ENCODE measurements at regions not wholly inside any gene's neighbourhood (a gene's known extent, or its start where the extent isn't known, plus 50 kb on each side); places are given as distances from the start of the nearest gene placed in this dataset.

DNA sequence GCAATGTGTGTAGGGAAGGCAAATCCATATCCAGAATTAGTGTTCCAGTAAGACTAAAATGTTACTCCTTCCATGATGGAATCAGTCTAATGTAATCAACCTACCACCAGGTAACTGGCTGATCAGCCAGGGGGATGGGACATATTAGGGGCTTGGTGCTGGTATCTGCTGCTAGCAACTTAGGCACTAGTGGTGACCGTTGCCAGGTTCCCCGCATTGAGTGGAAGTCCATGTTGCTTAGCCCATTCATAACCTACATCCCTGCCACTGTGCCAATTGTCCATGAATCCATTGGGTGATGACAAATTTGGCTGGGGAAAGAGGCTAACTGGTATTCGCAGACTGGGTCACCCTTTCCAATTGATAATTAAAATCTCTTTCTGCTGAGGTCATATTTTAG is 212.2 kb upstream of the ROBO1 start:
- Histone ChIP-seq H3K9me3 (no peaks in the 10 kb centered on the region), H3K4me3 (no peak overlapping the region), H3K27me3 (no peaks in the 10 kb centered on the region), H3K4me1 (no peaks in the 10 kb centered on the region), H3K36me3 (no peaks in the 10 kb centered on the region), H3K27ac (no peak overlapping the region)
- TF ChIP-seq, protein P1, sequence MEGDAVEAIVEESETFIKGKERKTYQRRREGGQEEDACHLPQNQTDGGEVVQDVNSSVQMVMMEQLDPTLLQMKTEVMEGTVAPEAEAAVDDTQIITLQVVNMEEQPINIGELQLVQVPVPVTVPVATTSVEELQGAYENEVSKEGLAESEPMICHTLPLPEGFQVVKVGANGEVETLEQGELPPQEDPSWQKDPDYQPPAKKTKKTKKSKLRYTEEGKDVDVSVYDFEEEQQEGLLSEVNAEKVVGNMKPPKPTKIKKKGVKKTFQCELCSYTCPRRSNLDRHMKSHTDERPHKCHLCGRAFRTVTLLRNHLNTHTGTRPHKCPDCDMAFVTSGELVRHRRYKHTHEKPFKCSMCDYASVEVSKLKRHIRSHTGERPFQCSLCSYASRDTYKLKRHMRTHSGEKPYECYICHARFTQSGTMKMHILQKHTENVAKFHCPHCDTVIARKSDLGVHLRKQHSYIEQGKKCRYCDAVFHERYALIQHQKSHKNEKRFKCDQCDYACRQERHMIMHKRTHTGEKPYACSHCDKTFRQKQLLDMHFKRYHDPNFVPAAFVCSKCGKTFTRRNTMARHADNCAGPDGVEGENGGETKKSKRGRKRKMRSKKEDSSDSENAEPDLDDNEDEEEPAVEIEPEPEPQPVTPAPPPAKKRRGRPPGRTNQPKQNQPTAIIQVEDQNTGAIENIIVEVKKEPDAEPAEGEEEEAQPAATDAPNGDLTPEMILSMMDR (IDR thresholded peaks at IDR 0.05) = no peak
- no peak for TF ChIP-seq POLR2A (IDR thresholded peaks at IDR 0.05)
- no peak for DNase-seq

DNA sequence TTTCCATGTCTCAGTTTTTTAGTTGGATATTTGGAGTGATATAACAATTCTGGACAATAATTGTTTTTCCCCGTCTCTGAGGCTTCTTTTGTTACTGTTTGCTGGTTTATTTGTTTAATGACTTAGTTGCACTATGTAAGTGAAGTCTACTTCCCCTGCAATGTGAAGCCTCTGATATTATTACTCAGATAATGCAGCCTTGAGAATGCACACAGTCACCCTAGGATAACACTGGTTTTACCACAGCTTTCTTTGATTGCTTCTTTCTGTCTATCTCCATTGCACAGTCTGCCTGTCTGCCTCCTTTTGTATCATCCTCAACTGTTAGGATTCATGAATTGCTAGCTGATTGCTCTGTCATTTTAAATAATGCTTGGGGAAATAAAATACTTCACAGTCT is 208.7 kb upstream of the ROBO1 start:
- TF ChIP-seq, protein P1 (IDR thresholded peaks at IDR 0.05) = no peak
- no peak for TF ChIP-seq POLR2A (IDR thresholded peaks at IDR 0.05)
- DNase-seq = no peak
- Histone ChIP-seq H3K27ac (no peak overlapping the region), H3K27me3 (no peaks in the 10 kb centered on the region), H3K4me3 (no peak overlapping the region), H3K4me1 (no peaks in the 10 kb centered on the region), H3K9me3 (no peaks in the 10 kb centered on the region), H3K36me3 (no peaks in the 10 kb centered on the region)

DNA sequence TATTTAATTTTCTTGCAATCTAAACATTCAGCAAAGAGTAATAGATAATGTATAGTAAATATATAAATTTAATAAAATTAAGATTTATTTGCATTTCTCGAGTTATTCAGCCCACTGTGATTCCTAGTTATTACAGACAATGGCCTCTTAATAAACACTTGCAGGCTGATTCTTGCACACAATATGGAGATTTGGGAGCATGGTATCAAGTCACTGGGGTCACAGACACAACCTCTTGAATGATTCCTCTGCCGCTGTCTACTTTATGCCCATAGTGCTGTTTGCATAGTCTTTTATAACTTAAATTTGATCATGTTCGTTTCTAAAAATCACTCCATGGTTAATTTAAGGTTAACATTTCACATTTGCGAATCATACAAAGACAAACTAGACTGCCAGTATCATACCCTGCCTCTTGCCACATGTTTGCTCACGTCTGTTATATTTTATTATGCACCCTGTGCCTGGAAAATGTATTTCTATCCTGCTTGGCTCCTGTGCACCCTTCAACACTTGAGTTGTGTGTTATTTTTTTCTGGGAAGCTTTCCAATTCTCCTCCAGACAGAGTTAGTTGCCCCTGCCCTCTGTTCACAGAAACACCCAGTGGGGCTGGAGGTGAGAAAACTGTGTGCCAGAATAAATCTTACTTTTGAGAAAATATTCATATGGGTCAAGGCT is 206.3 kb upstream of the ROBO1 start:
- no peaks in the 10 kb centered on the region for H3K27me3 ChIP-seq
- no peak for DNase-seq
- no peaks in the 10 kb centered on the region for H3K9me3 ChIP-seq
- no peaks in the 10 kb centered on the region for H3K4me1 ChIP-seq
- H3K36me3 ChIP-seq = no peaks in the 10 kb centered on the region
- no peak overlapping the region for H3K4me3 ChIP-seq
- no peak overlapping the region for H3K27ac ChIP-seq
- TF ChIP-seq, protein P1 (IDR thresholded peaks at IDR 0.05) = no peak
- TF ChIP-seq POLR2A (IDR thresholded peaks at IDR 0.05) = no peak

DNA sequence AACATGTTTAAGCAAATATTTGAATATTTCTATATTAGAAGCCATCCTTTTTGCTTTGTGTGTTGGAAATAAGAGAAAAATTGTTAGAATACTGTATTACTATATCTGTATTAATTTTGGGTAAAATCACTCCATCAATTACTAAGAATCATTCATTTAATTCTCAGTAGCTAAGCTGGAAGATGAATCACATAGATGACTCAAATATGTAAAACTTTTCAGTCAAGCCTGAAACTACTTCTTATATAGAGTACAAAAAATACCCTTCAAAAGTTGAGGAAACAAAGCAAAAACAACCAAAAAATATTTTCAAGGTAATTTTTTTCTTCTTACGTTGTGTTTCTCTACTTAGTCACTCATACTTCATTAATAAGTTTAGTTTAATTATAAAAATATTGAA is 205.7 kb upstream of the ROBO1 start:
- no peaks in the 10 kb centered on the region for H3K4me1 ChIP-seq
- H3K4me3 ChIP-seq = no peak overlapping the region
- no peak overlapping the region for H3K27ac ChIP-seq
- no peaks in the 10 kb centered on the region for H3K27me3 ChIP-seq
- H3K9me3 ChIP-seq = no peaks in the 10 kb centered on the region
- TF ChIP-seq, protein P1 (IDR thresholded peaks at IDR 0.05) = no peak
- TF ChIP-seq POLR2A (IDR thresholded peaks at IDR 0.05) = no peak
- no peak for DNase-seq
- H3K36me3 ChIP-seq = no peaks in the 10 kb centered on the region

DNA sequence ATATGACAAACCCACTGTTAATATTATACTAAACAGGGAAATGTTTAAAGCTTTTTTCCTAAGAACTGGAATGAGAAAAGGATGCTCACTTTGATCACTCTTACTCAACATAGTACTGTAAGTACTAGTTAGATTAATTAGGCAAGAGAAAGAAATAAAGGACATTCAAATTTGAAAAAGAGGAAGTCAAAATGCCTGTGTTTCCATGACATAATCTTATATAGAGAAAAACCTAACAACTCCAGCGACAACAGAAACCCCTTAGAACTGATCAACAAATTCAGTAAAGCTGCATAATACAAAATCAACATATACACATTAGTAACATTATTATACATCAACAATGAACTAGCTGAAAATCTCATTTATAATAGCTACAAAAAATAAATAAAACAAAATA is 200.6 kb upstream of the ROBO1 start:
- Histone ChIP-seq H3K4me3 (no peak overlapping the region), H3K27ac (no peak overlapping the region), H3K27me3 (no peaks in the 10 kb centered on the region), H3K4me1 (no peaks in the 10 kb centered on the region), H3K36me3 (no peaks in the 10 kb centered on the region), H3K9me3 (no peaks in the 10 kb centered on the region)
- TF ChIP-seq, protein P1 (IDR thresholded peaks at IDR 0.05) = no peak
- TF ChIP-seq POLR2A (IDR thresholded peaks at IDR 0.05) = no peak
- DNase-seq = no peak

DNA sequence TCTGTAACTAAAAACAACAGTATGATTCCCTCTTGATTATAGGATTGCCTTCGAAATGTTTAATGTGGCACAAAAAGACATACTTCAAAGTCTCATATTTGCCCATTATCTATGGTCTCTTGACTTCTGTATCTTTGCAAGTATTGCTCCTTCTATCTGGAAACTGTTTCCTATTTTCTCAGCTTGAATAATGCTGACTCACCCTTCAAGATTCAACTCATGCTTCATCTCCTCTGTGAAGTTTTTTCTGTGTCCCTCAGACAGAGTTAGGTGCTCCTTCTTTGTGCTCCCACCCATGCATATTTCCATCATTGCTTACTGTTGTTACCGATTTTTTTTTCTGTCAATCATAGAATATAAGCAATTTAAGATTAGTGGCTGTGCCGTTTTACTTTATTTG is 192.8 kb upstream of the ROBO1 start:
- no peaks in the 10 kb centered on the region for H3K36me3 ChIP-seq
- TF ChIP-seq POLR2A (IDR thresholded peaks at IDR 0.05) = no peak
- TF ChIP-seq, protein P1 (IDR thresholded peaks at IDR 0.05) = no peak
- H3K27ac ChIP-seq = no peak overlapping the region
- no peaks in the 10 kb centered on the region for H3K4me1 ChIP-seq
- H3K4me3 ChIP-seq = no peak overlapping the region
- DNase-seq = no peak
- H3K9me3 ChIP-seq = no peaks in the 10 kb centered on the region
- no peaks in the 10 kb centered on the region for H3K27me3 ChIP-seq

Measured in Peyer's patch (tissue), 4 donors.